H1 (cell line): ENCODE measurements at regions not wholly inside any gene's neighbourhood (a gene's known extent, or its start where the extent isn't known, plus 50 kb on each side); places are given as distances from the start of the nearest gene placed in this dataset.

Source experiments
- CTCF ChIA-PET: fragments of 300-600 bp; sonication (Branson Sonifier 250); formaldehyde crosslinking; loops from one replicate; lab custom pipeline; 2021; ENCODE audit not compliant: partially characterized antibody; lab: Charles Lee
- POLR2A ChIA-PET: fragments of 300-600 bp; sonication (Branson Sonifier 250); formaldehyde crosslinking; loops from one replicate; lab custom pipeline; 2021; ENCODE audit warnings: inconsistent platforms; ENCODE audit not compliant: partially characterized antibody; lab: Charles Lee
- DNase-seq, 2 experiments: peaks; one replicate each; pipeline versions ENCODE4 v3.0.0 to v3.0.0-alpha.2; 2010 to 2022; ENCODE audit warnings: low spot score in 2 of 2, low read depth in 1 of 2, mixed read lengths in 1 of 2
- FAIRE-seq: peaks from 2 replicates; lab custom pipeline; 2011; peaks lifted over from hg19 to GRCh38; lab: Jason Lieb, UNC
- H2AFZ ChIP-seq: 2 replicates; pipeline ENCODE4 v1.8.1; 2012; ENCODE audit warnings: low read length, inconsistent platforms
- H2AK5ac ChIP-seq: 2 replicates; pipeline ENCODE4 v1.6.1; 2013; ENCODE audit warnings: low read depth, low read length
- H2BK120ac ChIP-seq: replicated peaks from 2 replicates; pipeline ENCODE3; 2013; ENCODE audit warnings: low read depth, low read length, inconsistent platforms
- H2BK12ac ChIP-seq: 2 replicates; pipeline ENCODE4 v1.6.1; 2013; ENCODE audit warnings: low read depth, low read length
- H2BK15ac ChIP-seq: 2 replicates; pipeline ENCODE4 v1.6.1; 2013; ENCODE audit warnings: low read length
- H2BK20ac ChIP-seq: 2 replicates; pipeline ENCODE4 v1.6.1; 2013; ENCODE audit warnings: low read length
- H2BK5ac ChIP-seq: 2 replicates; pipeline ENCODE4 v1.6.1; 2013; ENCODE audit warnings: low read depth, low read length
- H3K14ac ChIP-seq: 2 replicates; pipeline ENCODE4 v1.6.1; 2013; ENCODE audit warnings: inconsistent platforms; ENCODE audit not compliant: insufficient read length
- H3K18ac ChIP-seq: 2 replicates; pipeline ENCODE4 v1.6.1; 2013; ENCODE audit warnings: low read length; ENCODE audit errors: extremely low read depth
- H3K23ac ChIP-seq: 2 replicates; pipeline ENCODE4 v1.6.1; 2013; ENCODE audit warnings: inconsistent platforms; ENCODE audit not compliant: insufficient read length
- H3K23me2 ChIP-seq: 2 replicates; pipeline ENCODE4 v1.6.1; 2013; ENCODE audit warnings: low read depth, low read length
- H3K27ac ChIP-seq: 2 replicates; pipeline ENCODE4 v1.6.1; 2011; ENCODE audit warnings: low read depth, low read length, inconsistent platforms
- H3K27me3 ChIP-seq, 4 experiments: replicated peaks in 1 of 4; 1 replicate in 1 of 4; 2 replicates in 3 of 4; pipeline versions ENCODE4 v1.6.1 to v1.8.1; 2011 to 2013; ENCODE audit warnings: low read length in 3 of 4, mild to moderate bottlenecking in 3 of 4, inconsistent platforms in 2 of 4, mixed read lengths in 2 of 4, moderate library complexity in 1 of 4; ENCODE audit not compliant: control insufficient read depth in 3 of 4, insufficient read depth in 3 of 4; ENCODE audit errors: extremely low read depth in 1 of 4
- H3K36me3 ChIP-seq, 4 experiments: 2 replicates each; pipeline versions ENCODE4 v1.6.1 to v1.8.1; 2011 to 2013; ENCODE audit warnings: mild to moderate bottlenecking in 4 of 4, low read length in 3 of 4, moderate library complexity in 2 of 4, control low read depth in 1 of 4, inconsistent platforms in 1 of 4; ENCODE audit not compliant: insufficient read depth in 4 of 4, control insufficient read depth in 2 of 4
- H3K4ac ChIP-seq: replicated peaks from 2 replicates; pipeline ENCODE3; 2013; ENCODE audit warnings: low read length, low read depth, mixed read lengths, inconsistent platforms; ENCODE audit not compliant: insufficient read length
- H3K4me1 ChIP-seq, 4 experiments: replicated peaks in 1 of 4; 1 replicate in 1 of 4; 2 replicates in 3 of 4; pipeline versions ENCODE4 v1.6.1 to v1.8.1; 2011 to 2013; ENCODE audit warnings: low read length in 3 of 4, inconsistent platforms in 2 of 4, mixed read lengths in 1 of 4; ENCODE audit not compliant: insufficient read depth in 4 of 4, control insufficient read depth in 3 of 4
- H3K4me2 ChIP-seq, 2 experiments: 2 replicates each; pipeline versions ENCODE4 v1.6.1 to v1.8.1; 2011 to 2013; ENCODE audit warnings: low read depth in 2 of 2, low read length in 2 of 2, control low read depth in 1 of 2, inconsistent platforms in 1 of 2, mild to moderate bottlenecking in 1 of 2; ENCODE audit not compliant: insufficient read depth in 1 of 2
- H3K4me3 ChIP-seq, 4 experiments: fragments of 200-600, 300-600 bp in 1 of 4; sonication (generic), shearing (Covaris generic), sonication (Bioruptor Twin) in 1 of 4; 2 replicates each; pipeline versions ENCODE4 v1.5.1 to v1.8.1; 2011 to 2016; ENCODE audit warnings: low read length in 4 of 4, low read depth in 3 of 4, control low read depth in 2 of 4, inconsistent platforms in 2 of 4, mild to moderate bottlenecking in 2 of 4, mixed read lengths in 1 of 4, moderate library complexity in 1 of 4; ENCODE audit not compliant: insufficient read depth in 2 of 4; ENCODE audit errors: extremely low read depth in 1 of 4
- H3K56ac ChIP-seq: replicated peaks from 2 replicates; pipeline ENCODE3; 2013; ENCODE audit warnings: low read depth, mild to moderate bottlenecking, mixed read lengths, low read length, inconsistent platforms; ENCODE audit not compliant: insufficient read length
- H3K79me1 ChIP-seq: 2 replicates; pipeline ENCODE4 v1.6.1; 2013; ENCODE audit warnings: low read depth, low read length, control low read depth
- H3K79me2 ChIP-seq, 2 experiments: 2 replicates each; pipeline versions ENCODE4 v1.6.1 to v1.8.1; 2012 to 2013; ENCODE audit warnings: low read length in 2 of 2, mild to moderate bottlenecking in 2 of 2, inconsistent platforms in 1 of 2; ENCODE audit not compliant: insufficient read depth in 2 of 2, control insufficient read depth in 1 of 2
- H3K9ac ChIP-seq, 4 experiments: replicated peaks in 1 of 4; 1 replicate in 1 of 4; 2 replicates in 3 of 4; pipeline versions ENCODE4 v1.6.1 to v1.8.1; 2011 to 2013; ENCODE audit warnings: low read depth in 3 of 4, low read length in 3 of 4, control low read depth in 2 of 4, mild to moderate bottlenecking in 2 of 4, moderate library complexity in 2 of 4, inconsistent platforms in 1 of 4; ENCODE audit errors: extremely low read depth in 1 of 4
- H3K9me3 ChIP-seq, 2 experiments: 2 replicates each; pipeline versions ENCODE4 v1.6.1 to v1.8.1; 2012 to 2013; ENCODE audit warnings: mild to moderate bottlenecking in 2 of 2, moderate library complexity in 2 of 2, control low read depth in 1 of 2, inconsistent platforms in 1 of 2, low read depth in 1 of 2, low read length in 1 of 2, mixed read lengths in 1 of 2; ENCODE audit not compliant: insufficient read depth in 2 of 2
- H4K20me1 ChIP-seq, 2 experiments: replicated peaks in 1 of 2; 2 replicates each; pipeline versions ENCODE3 to v1.8.1; 2011 to 2013; ENCODE audit warnings: inconsistent platforms in 2 of 2, low read length in 2 of 2, mild to moderate bottlenecking in 1 of 2; ENCODE audit not compliant: insufficient read depth in 2 of 2, control insufficient read depth in 1 of 2
- H4K5ac ChIP-seq: 2 replicates; pipeline ENCODE4 v1.6.1; 2013; ENCODE audit warnings: low read length, low read depth, mixed read lengths, inconsistent platforms; ENCODE audit not compliant: insufficient read length
- H4K8ac ChIP-seq: 2 replicates; pipeline ENCODE4 v1.8.0; 2013; ENCODE audit warnings: mild to moderate bottlenecking, moderate library complexity, low read length, inconsistent platforms; ENCODE audit not compliant: insufficient read depth; ENCODE audit errors: extremely low read depth
- H4K91ac ChIP-seq: replicated peaks from 2 replicates; pipeline ENCODE3; 2013; ENCODE audit warnings: low read length, mixed read lengths, inconsistent platforms; ENCODE audit not compliant: insufficient read length
- BRCA1 ChIP-seq: IDR thresholded peaks from 2 replicates; pipeline ENCODE4 v1.6.1; 2012; ENCODE audit warnings: low read depth, low read length, improper control_type of control experiment
- JUND ChIP-seq: IDR thresholded peaks from 2 replicates; pipeline ENCODE4 v1.6.1; 2011; ENCODE audit warnings: mild to moderate bottlenecking, improper control_type of control experiment, low read length
- SRF ChIP-seq: IDR thresholded peaks from 2 replicates; pipeline ENCODE4 v1.6.1; 2011; ENCODE audit warnings: mild to moderate bottlenecking, low read depth, low read length, moderate library complexity
- YY1 ChIP-seq: IDR thresholded peaks from 2 replicates; pipeline ENCODE4 v1.6.1; 2011; ENCODE audit warnings: low read depth, mild to moderate bottlenecking, low read length
- WGBS, 2 experiments: shearing (Covaris generic) in 1 of 2; methylation state at CpG; one replicate each; pipeline versions ENCODE4 v1.1.6 to v1.1.7; 2013 to 2015; ENCODE audit warnings: low lambda C conversion rate in 2 of 2, mixed read lengths in 2 of 2, inconsistent platforms in 1 of 2, low coverage in 1 of 2, missing lambda C conversion rate in 1 of 2; ENCODE audit not compliant: insufficient replicate concordance in 2 of 2, insufficient coverage in 1 of 2, insufficient read length in 1 of 2; ENCODE audit errors: extremely low coverage in 1 of 2, missing lambda C conversion rate in 1 of 2; 5-methylcytosine and 5-hydroxymethylcytosine counted together

GRCh38 chr20:54941666-54942065 is 466.3 kb downstream of the DOK5 start:
- CTCF ChIA-PET = interaction anchor here (1.1 to 1.9 kb wide), 2 partner anchors 261 to 1402 kb away, joined by 4 to 8 read pairs; no protein-coding TSS in a partner anchor
- WGBS, 2 experiments = 92 to 100% methylated on average over 2 to 4 of the region's 4 CpGs
- no peak for FAIRE-seq

More at GRCh38 chr20:54941666-54942065, 466.3 kb downstream of the DOK5 start:
- Histone ChIP-seq H3K27me3 (no peaks in the 10 kb centered on the region), H3K9ac (no peak overlapping the region), H3K4me2 (no peak overlapping the region), H2AFZ (no peak overlapping the region), H2AK5ac (no peak overlapping the region), H2BK15ac (no peak overlapping the region), H3K4me3 (no peak overlapping the region), H3K23ac (no peak overlapping the region), H3K14ac (no peak overlapping the region), H2BK5ac (no peak overlapping the region), H3K36me3 (no peaks in the 10 kb centered on the region), H2BK12ac (no peak overlapping the region), H4K20me1 (no peaks in the 10 kb centered on the region), H2BK120ac (no peak overlapping the region), H2BK20ac (no peak overlapping the region), H3K79me2 (no peaks in the 10 kb centered on the region), H4K5ac (no peak overlapping the region), H4K91ac (no peak overlapping the region), H3K18ac (no peak overlapping the region), H3K79me1 (no peaks in the 10 kb centered on the region), H4K8ac (no peak overlapping the region), H3K4me1 (no peaks in the 10 kb centered on the region), H3K9me3 (no peaks in the 10 kb centered on the region), H3K4ac (no peak overlapping the region), H3K27ac (no peak overlapping the region), H3K23me2 (no peaks in the 10 kb centered on the region), H3K56ac (no peak overlapping the region)
- no peak for DNase-seq
- TF ChIP-seq JUND (no peak), YY1 (no peak), BRCA1 (no peak), SRF (no peak)
- POLR2A ChIA-PET = no interaction called here
